Activated CD4-positive, alpha-beta T cell treated with anti-CD3 and anti-CD28 coated beads, Interleukin-2, amount 50 U/mL, for 48 hours (primary cell): ENCODE measurements at regions not wholly inside any gene's neighbourhood (a gene's known extent, or its start where the extent isn't known, plus 50 kb on each side); places are given as distances from the start of the nearest gene placed in this dataset.

ENCODE experiments used
- DNase-seq, 2 experiments: peaks; one replicate each; pipeline ENCODE4 v3.0.0-alpha.2; 2020

GRCh38 chr11:59302991-59303390 lies 55.7 kb upstream of the OR5AN1 start:
- no peak for DNase-seq

- DNase-seq = no peak
These were observed 63.3 kb upstream of the OR5AN1 start for GRCh38 chr11:59295435-59295834.

DNA sequence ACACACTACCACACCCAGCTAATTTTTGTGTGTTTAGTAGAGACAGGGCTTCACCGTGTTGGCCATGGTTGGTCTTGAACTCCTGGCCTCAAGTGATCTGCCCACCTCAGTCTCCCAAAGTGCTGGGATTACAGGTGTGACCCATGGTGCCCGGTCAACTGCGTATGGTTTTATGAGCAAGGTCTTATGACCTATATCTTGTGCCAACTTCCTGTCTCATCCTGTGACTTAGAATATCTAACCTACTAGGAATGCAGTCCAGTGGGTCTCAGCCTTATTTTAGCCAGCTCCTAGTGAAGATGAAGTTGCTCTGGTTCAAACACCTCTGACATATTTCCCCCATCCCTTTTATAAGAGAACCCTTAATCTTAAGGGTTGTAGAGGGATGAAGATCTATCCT lies 66.1 kb upstream of the OR5AN1 start:
- no peak for DNase-seq

- no peak for DNase-seq
These were observed 67.5 kb upstream of the OR5AN1 start for GRCh38 chr11:59291228-59291627.

GRCh38 chr11:59289356-59290181 lies 69.1 kb upstream of the OR5AN1 start:
- DNase-seq = no peak

DNA sequence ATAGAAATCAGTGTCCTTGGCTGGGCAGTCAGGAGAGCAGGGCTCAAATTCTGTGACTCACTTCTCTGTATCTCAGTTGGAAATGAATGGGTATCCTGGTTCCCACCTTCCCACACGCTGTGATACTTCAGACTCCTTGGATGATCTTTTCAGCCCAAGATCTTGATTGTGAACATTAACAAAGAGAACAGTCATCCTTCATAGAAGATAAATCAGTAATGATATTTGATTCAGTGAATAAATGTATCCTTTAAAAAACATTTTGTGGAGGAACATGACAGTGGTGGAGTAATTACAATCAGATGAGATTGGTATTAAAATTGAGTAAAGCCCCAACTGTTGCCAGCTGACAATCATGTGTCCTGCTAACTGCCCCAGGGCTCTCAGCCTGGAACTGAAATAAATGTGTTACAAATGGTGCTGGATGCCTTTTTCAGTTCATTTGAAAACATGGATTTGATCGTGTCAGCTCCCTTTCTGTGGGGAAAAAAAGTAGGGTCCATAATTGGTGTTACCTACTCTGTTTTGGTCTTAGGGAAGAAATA lies 72.9 kb upstream of the OR5AN1 start:
- DNase-seq = no peak

GRCh38 chr11:59284773-59285129 lies 72.0 kb upstream of the MPEG1 start:
- DNase-seq = no peak

DNA sequence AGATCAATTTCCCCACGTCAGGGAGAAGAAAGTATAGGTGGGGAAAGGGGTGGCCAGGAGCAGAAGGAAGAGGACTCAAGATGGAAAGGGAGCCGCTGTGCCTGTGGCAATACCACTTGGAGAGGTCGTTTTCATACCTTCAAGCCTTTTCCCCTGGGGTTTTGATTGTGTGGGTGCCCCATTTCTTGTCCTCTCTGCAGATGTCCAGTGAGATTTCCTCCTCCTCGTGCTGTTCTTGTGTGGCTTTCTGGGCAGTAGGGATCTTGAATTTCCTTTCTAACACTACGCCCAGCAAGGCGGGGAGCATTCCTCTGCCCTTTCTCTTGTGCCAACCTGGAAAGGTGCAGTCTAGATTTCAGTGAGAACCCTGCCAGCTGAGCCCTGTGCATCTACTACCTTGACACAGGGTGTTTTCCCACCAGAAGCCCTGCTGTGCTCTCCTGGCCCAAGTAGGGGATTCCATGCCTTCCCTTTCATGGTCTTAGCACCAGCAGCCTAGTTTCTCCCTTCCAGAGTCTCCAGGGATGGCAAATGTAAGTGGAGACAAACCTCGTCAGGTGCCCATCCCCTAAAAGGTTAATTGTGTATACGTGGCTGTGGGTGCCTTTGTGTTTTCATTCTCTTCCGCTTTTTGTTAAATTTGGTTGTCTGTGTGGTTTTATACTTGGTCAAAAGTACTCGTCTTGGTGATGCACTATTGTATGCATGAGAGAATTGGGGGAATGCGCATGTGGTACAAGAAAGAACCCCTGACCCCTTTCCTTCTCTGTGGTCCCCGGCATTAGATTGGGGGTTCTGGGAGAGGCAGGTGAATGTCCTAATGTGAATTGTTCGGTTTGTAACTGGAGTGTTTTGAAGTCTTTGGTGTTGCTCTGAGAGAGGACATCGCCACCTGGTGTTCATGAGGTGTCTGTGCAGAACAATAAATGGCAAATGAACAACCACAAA lies 71.4 kb upstream of the MPEG1 start:
- DNase-seq = peak; percentile 37 to 52

DNA sequence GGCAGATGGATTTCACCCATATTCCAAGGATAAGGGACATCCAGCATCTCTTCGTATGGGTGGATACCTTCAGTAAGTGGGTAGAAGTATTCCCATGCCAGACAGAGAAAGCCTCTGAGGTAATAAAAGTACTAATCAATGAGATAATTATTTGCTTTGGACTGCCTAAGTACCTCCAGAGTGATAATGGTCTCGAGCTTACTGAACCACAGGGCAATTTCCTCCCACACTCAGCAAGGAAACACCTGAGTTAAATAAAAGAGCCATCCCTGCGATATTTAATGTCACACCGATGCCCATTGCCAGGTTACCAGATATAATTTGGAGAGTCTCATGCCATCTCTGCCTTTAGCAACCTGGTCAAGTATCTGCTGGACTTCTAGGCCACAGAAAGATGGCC lies 70.6 kb upstream of the MPEG1 start:
- DNase-seq = no peak

DNA sequence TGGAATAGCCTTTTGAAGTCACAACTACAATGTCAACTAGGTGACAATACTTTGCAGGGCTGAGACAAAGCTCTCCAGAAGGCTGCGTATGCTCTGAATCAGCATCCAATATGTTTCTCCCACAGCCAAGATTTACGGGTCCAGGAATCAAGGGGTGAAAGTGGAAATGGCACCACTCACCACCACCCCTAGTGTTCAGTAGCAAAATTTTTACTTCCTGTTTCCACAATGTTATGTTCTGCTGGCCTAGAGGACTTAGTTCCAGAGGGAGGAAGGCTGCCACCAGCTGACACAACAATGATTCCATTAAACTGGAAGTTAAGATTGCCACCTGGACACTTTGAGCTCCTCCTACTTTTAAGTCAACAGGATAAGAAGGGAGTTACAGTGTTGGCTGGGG lies 68.5 kb upstream of the MPEG1 start:
- no peak for DNase-seq

GRCh38 chr11:59273373-59273841 lies 60.7 kb upstream of the MPEG1 start:
- DNase-seq = no peak

DNA sequence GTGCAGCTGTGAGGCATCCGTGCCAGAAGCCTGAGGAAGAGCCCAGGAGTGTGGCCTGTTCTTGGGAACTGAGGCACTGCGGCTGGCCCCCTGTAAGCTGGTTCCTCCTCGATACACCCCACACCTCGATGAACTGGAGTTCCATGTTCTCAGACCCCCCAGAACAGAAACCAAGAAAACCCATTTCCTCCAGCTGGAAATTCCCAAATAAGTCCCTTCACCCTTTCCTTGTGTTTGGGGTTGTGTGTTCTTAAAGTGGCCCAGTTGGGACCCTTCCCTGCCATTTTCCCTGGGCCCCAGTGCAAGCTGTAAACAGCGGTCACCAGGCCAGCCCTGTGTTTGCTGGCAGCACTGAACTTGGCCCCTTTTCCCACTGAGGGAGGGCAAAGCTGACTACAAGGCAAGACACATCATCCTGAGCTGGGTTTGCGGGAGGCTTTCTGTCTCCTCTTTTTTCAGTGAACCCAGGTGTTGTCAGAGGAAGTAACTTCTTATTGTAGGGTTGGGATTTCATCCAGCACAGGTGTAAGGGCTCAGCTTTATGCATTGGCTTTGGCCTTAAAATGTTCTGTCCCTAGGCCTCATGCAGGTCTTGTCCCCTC lies 60.1 kb upstream of the MPEG1 start:
- no peak for DNase-seq

DNA sequence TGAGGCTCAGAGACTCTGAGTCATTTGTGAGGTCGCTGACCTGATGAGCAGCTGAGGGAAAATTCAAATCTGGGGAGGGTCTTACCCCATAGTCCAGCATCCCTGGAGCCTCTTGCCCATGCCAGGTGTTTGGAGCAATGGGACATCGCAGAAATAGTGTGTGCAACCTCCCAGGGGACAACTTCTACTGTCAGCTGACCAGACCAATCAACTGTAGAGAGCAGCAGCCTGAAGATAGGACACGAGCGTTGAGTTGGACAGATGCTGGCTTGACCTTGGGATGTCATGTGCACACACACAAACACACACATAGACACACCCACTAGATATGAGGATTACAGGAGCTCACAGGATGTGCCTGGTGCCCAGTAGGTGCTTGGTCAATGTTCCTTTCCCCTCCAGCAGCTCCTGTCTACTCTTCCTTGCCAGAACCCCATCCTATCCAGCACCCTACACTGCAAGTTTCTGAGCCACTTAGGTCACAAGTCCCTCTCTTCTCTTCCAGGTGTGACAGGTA lies 59.1 kb upstream of the MPEG1 start:
- DNase-seq = no peak

- DNase-seq = no peak
These were observed 58.6 kb upstream of the MPEG1 start for GRCh38 chr11:59271247-59271755.

DNA sequence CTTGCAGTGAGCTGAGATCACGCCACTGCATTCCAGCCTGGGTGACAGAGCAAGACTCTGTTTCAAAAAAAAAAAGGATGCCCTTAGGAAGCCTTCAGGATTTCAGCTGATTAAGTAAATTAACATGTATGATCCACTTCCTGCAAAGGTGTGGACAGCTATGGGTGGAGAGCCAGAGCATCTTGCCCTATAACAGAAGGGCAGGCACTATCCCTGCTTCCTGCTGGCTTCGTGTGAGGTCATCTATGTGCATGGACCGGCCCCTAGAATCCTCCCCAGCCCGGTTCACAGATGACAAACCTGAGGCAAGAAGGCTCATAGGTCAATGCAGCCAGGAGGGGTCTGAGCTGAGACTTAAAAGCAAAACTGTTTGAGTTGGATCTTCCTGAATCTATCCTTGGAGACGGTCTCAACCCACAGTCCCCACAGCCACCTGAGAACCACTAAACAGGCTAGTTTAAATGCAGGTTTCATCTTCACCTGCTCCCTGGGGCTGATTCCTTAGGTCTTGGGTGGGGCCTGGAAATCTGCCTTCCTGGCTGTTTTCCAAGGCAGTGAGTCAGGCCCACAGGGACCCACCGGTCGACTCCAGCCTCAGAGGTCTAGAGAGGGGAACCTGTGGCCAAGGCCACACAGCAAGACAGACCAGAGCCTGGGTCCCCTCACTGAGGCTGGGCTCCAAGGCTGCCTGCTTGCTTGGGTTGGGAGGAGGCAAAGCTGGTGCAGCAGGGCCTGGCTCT lies 55.2 kb upstream of the MPEG1 start:
- DNase-seq = no peak

- no peak for DNase-seq
These were observed 54.5 kb upstream of the MPEG1 start for GRCh38 chr11:59267196-59267595.

- no peak for DNase-seq
These were observed 53.8 kb upstream of the MPEG1 start for GRCh38 chr11:59266491-59266890.

GRCh38 chr11:59265735-59266134 lies 53.0 kb upstream of the MPEG1 start:
- DNase-seq = no peak

DNA sequence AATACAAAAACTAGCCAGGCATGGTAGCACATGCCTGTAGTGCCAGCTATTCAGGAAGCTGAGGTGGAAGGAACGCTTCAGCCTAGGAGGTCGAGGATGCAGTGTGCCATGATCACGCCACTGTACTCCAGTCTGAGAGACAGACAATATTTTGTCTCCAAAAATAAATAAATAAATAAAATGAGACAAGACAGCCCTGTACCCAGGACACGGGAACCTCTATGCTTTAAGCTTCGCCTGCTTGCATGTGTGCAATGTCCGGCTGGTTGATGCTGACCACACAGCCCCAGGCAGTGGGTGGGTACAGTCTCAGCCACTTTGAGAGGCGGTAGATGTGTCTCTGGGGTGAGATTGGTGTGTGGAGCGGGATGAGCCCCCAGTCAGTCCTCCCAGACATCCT lies 52.0 kb upstream of the MPEG1 start:
- DNase-seq = no peak

DNA sequence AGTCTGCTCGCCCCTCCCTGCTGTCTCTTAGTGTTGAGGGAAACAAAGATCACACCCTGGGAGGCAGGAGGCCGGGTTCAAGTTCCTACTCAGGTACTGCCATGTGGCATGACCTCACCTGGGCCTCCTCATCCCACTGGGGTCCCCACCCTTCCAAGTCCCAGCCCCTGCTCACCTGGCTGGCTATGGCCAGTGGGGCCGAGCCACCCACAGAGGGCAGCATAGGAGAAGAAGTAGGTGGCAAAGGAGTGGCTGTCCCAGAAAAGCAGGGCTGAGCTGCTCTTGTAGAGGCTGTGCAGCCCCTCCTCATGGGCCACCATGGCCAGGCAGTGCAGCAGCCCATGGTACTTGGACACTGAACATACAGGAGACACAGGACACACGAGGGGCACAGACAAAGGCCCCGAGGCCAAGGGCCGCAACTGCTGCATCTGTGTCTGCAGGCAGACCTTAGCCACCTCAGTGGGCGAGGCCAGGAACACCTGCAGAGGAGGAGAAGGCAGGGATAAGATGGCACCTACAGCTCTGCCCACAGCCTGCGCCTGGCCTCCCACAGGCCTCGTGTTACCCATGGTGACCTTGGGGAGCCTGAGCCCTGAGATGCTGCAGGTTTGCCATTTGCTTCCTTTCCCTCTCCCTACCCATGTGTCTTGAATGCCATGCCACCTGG lies 50.6 kb upstream of the MPEG1 start:
- DNase-seq = no peak
